Lower leg skin (tissue), 3 donors: ENCODE measurements at regions not wholly inside any gene's neighbourhood (a gene's known extent, or its start where the extent isn't known, plus 50 kb on each side); places are given as distances from the start of the nearest gene placed in this dataset.

Experiments
- CTCF ChIP-seq, 3 donors: fragments of 450-650 bp; IDR thresholded peaks; one replicate each; pipeline ENCODE4 v1.5.1; 2016; ENCODE audit warnings: antibody characterized with exemption in 3 of 3, mild to moderate bottlenecking in 3 of 3, moderate library complexity in 2 of 3
- POLR2A ChIP-seq, 2 donors: fragments of 450-650 bp; IDR thresholded peaks; one replicate each; pipeline ENCODE4 v1.6.1; 2016 to 2017; ENCODE audit warnings: antibody characterized with exemption in 2 of 2, mild to moderate bottlenecking in 1 of 2, moderate library complexity in 1 of 2

- TF ChIP-seq POLR2A (IDR thresholded peaks at IDR 0.05) (no peak), CTCF (IDR thresholded peaks at IDR 0.05) (no peak)
Measured at GRCh38 chr14:28867571-28867970, 101.0 kb downstream of the FOXG1 start.
